Hepatocyte (in vitro differentiated cells): ENCODE measurements at regions not wholly inside any gene's neighbourhood (a gene's known extent, or its start where the extent isn't known, plus 50 kb on each side); places are given as distances from the start of the nearest gene placed in this dataset.
A peak's percentile ranks its signal among the peaks of the same experiment; 100 is the strongest.

ENCODE experiments used
- DNase-seq: peaks from one replicate; pipeline ENCODE4 v3.0.0-alpha.2; 2016; ENCODE audit warnings: low spot score
- H2AFZ ChIP-seq: fragments of 200-600 bp; sonication (generic); 2 replicates; pipeline ENCODE4 v1.6.0; 2016; ENCODE audit warnings: antibody characterized with exemption, mild to moderate bottlenecking
- H3K27ac ChIP-seq: fragments of 200-600 bp; sonication (generic); 2 replicates; pipeline ENCODE4 v1.5.1; 2016; ENCODE audit warnings: mild to moderate bottlenecking
- H3K27me3 ChIP-seq: fragments of 200-600 bp; sonication (generic); 2 replicates; pipeline ENCODE4 v1.6.1; 2016
- H3K36me3 ChIP-seq: fragments of 200-600 bp; sonication (generic); replicated peaks from 2 replicates; pipeline ENCODE4 v1.5.1; 2016; ENCODE audit warnings: low read depth; ENCODE audit not compliant: insufficient read depth
- H3K4me1 ChIP-seq: fragments of 200-600 bp; sonication (generic); 2 replicates; pipeline ENCODE4 v1.5.1; 2016; ENCODE audit warnings: mild to moderate bottlenecking, moderate library complexity; ENCODE audit not compliant: insufficient read depth
- H3K4me2 ChIP-seq: fragments of 200-600 bp; sonication (generic); 2 replicates; pipeline ENCODE4 v1.6.0; 2016
- H3K4me3 ChIP-seq: fragments of 200-600 bp; sonication (generic); 2 replicates; pipeline ENCODE4 v1.5.1; 2016; ENCODE audit warnings: mild to moderate bottlenecking
- H3K79me2 ChIP-seq: fragments of 200-600 bp; sonication (generic); 2 replicates; pipeline ENCODE4 v1.6.0; 2017; ENCODE audit warnings: mild to moderate bottlenecking
- H3K9me2 ChIP-seq: fragments of 200-600 bp; sonication (generic); replicated peaks from 2 replicates; pipeline ENCODE4 v1.6.0; 2017; ENCODE audit warnings: mild to moderate bottlenecking; ENCODE audit not compliant: insufficient read depth
- H3K9me3 ChIP-seq: fragments of 200-600 bp; sonication (generic); 2 replicates; pipeline ENCODE4 v1.5.1; 2016; ENCODE audit warnings: low read depth, mild to moderate bottlenecking
- H4K20me1 ChIP-seq: fragments of 200-600 bp; sonication (generic); 2 replicates; pipeline ENCODE4 v1.6.0; 2016; ENCODE audit warnings: mild to moderate bottlenecking; ENCODE audit not compliant: insufficient read depth, poor library complexity, severe bottlenecking
- CTCF ChIP-seq: fragments of 200-600 bp; sonication (generic); IDR thresholded peaks from 2 replicates; pipeline ENCODE4 v1.5.1; 2016; ENCODE audit warnings: antibody characterized with exemption, mild to moderate bottlenecking; ENCODE audit not compliant: poor library complexity
- EZH2 ChIP-seq: fragments of 200-600 bp; sonication (generic); IDR thresholded peaks from 2 replicates; pipeline ENCODE4 v1.6.1; 2016; ENCODE audit warnings: antibody characterized with exemption, mild to moderate bottlenecking, borderline replicate concordance
- EZH2phosphoT487 ChIP-seq: fragments of 200-600 bp; sonication (generic); IDR thresholded peaks from one replicate; pipeline ENCODE4 v1.6.1; 2018; ENCODE audit warnings: antibody characterized with exemption, mild to moderate bottlenecking, low read depth, moderate library complexity; ENCODE audit not compliant: unreplicated experiment, severe bottlenecking
- WGBS: methylation state at CpG from one replicate; pipeline ENCODE4 v1.1.6; 2016; ENCODE audit warnings: low lambda C conversion rate; ENCODE audit errors: missing lambda C conversion rate; 5-methylcytosine and 5-hydroxymethylcytosine counted together

GRCh38 chr1:38308780-38309179, 262.2 kb upstream of the POU3F1 start:
- peak; percentile 12 for DNase-seq
- Histone ChIP-seq H3K27me3 (peaks cover 16% of the 10 kb centered on the region), H3K9me3 (no peaks in the 10 kb centered on the region), H3K4me2 (no peak overlapping the region), H3K9me2 (no peaks in the 10 kb centered on the region), H3K4me1 (no peaks in the 10 kb centered on the region), H3K4me3 (no peak overlapping the region), H3K79me2 (no peaks in the 10 kb centered on the region), H3K27ac (no peak overlapping the region), H2AFZ (no peak overlapping the region), H3K36me3 (no peaks in the 10 kb centered on the region), H4K20me1 (no peaks in the 10 kb centered on the region)
- 11% methylated on average over 2 of the region's 2 CpGs for WGBS
- TF ChIP-seq CTCF (no peak), EZH2 (no peak), EZH2phosphoT487 (no peak)

GRCh38 chr1:38305666-38306065, 259.1 kb upstream of the POU3F1 start:
- Histone ChIP-seq H4K20me1 (no peaks in the 10 kb centered on the region), H3K9me3 (no peaks in the 10 kb centered on the region), H3K4me1 (no peaks in the 10 kb centered on the region), H3K27me3 (peaks cover 22% of the 10 kb centered on the region), H3K4me2 (no peak overlapping the region), H3K27ac (no peak overlapping the region), H3K9me2 (no peaks in the 10 kb centered on the region), H3K4me3 (no peak overlapping the region), H3K79me2 (no peaks in the 10 kb centered on the region), H3K36me3 (no peaks in the 10 kb centered on the region), H2AFZ (no peak overlapping the region)
- TF ChIP-seq EZH2phosphoT487 = no peak
- TF ChIP-seq CTCF = no peak
- TF ChIP-seq EZH2 = no peak
- DNase-seq = no peak
- 97% methylated on average over 1 of the region's 1 CpG for WGBS

- Histone ChIP-seq H4K20me1 (no peaks in the 10 kb centered on the region), H3K36me3 (no peaks in the 10 kb centered on the region), H2AFZ (no peak overlapping the region), H3K27ac (no peak overlapping the region), H3K4me1 (no peaks in the 10 kb centered on the region), H3K9me3 (no peaks in the 10 kb centered on the region), H3K4me3 (no peak overlapping the region), H3K9me2 (no peaks in the 10 kb centered on the region), H3K79me2 (no peaks in the 10 kb centered on the region), H3K4me2 (no peak overlapping the region), H3K27me3 (peaks cover 22% of the 10 kb centered on the region)
- DNase-seq = no peak
- 96% methylated on average over 1 of the region's 1 CpG for WGBS
- TF ChIP-seq CTCF = no peak
- no peak for TF ChIP-seq EZH2
- no peak for TF ChIP-seq EZH2phosphoT487
Measured at GRCh38 chr1:38303843-38304242, 257.2 kb upstream of the POU3F1 start.

- H3K9me2 ChIP-seq = no peaks in the 10 kb centered on the region
- TF ChIP-seq EZH2 = no peak
- TF ChIP-seq EZH2phosphoT487 = no peak
- no peak for TF ChIP-seq CTCF
- H3K79me2 ChIP-seq = no peaks in the 10 kb centered on the region
- H2AFZ ChIP-seq = no peak overlapping the region
- H3K4me1 ChIP-seq = no peaks in the 10 kb centered on the region
- H3K4me3 ChIP-seq = no peak overlapping the region
- H3K27ac ChIP-seq = no peak overlapping the region
- H3K36me3 ChIP-seq = no peaks in the 10 kb centered on the region
- no peaks in the 10 kb centered on the region for H3K9me3 ChIP-seq
- 87% methylated on average over 7 of the region's 7 CpGs for WGBS
- H3K4me2 ChIP-seq = no peak overlapping the region
- peaks cover 21% of the 10 kb centered on the region for H3K27me3 ChIP-seq
- no peak for DNase-seq
- H4K20me1 ChIP-seq = no peaks in the 10 kb centered on the region
Measured at GRCh38 chr1:38301040-38301439, 254.4 kb upstream of the POU3F1 start.
